Upper lobe of left lung (tissue), 6 donors: ENCODE measurements at regions not wholly inside any gene's neighbourhood (a gene's known extent, or its start where the extent isn't known, plus 50 kb on each side); places are given as distances from the start of the nearest gene placed in this dataset.
A peak's percentile ranks its signal among the peaks of the same experiment; 100 is the strongest.

Experiments used
- ATAC-seq, 2 donors: fragments of 200-7000 bp; cut with Tn5 transposase; one replicate each; pipeline ENCODE4 v1.9.1; 2022; ENCODE audit warnings: mild to moderate bottlenecking in 2 of 2, moderate library complexity in 2 of 2; ENCODE audit not compliant: low FRiP score in 2 of 2
- DNase-seq, 2 donors: peaks; one replicate each; pipeline ENCODE4 v3.0.0-alpha.2; 2019 to 2020
- H3K27ac ChIP-seq, 4 donors: fragments of 200-600 bp; sonication (generic); one replicate each; pipeline ENCODE4 v1.5.1; 2016 to 2019
- H3K27me3 ChIP-seq, 4 donors: fragments of 200-600 bp; sonication (generic); one replicate each; pipeline ENCODE4 v1.5.1; 2017 to 2019
- H3K36me3 ChIP-seq, 4 donors: fragments of 200-600 bp; sonication (generic); one replicate each; pipeline ENCODE4 v1.5.1; 2016 to 2019
- H3K4me1 ChIP-seq, 4 donors: fragments of 200-600 bp; sonication (generic); one replicate each; pipeline ENCODE4 v1.5.1; 2018 to 2019
- H3K4me3 ChIP-seq, 4 donors: fragments of 200-600 bp; sonication (generic); one replicate each; pipeline ENCODE4 v1.5.1; 2017 to 2019; ENCODE audit warnings: mild to moderate bottlenecking in 2 of 4, moderate library complexity in 1 of 4
- H3K9me3 ChIP-seq, 4 donors: fragments of 200-600 bp; sonication (generic); one replicate each; pipeline ENCODE4 v1.5.1; 2018 to 2019
- EP300 ChIP-seq, 4 donors: sonication (generic); formaldehyde crosslinking; IDR thresholded peaks; one replicate each; pipeline ENCODE4 v1.5.1; 2017; ENCODE audit warnings: antibody characterized with exemption in 4 of 4, control low read depth in 2 of 4
- POLR2A ChIP-seq, 4 donors: fragments of 450-650 bp; IDR thresholded peaks; one replicate each; pipeline ENCODE4 v1.5.1; 2016 to 2017; ENCODE audit warnings: antibody characterized with exemption in 4 of 4, mild to moderate bottlenecking in 2 of 4
- POLR2AphosphoS5 ChIP-seq, 2 donors: sonication (generic); formaldehyde crosslinking; IDR thresholded peaks; one replicate each; pipeline ENCODE4 v1.5.1; 2017; ENCODE audit warnings: antibody characterized with exemption in 2 of 2
- WGBS, 2 donors: methylation state at CpG; one replicate each; pipeline ENCODE4 v1.1.5; 2017 to 2018; 5-methylcytosine and 5-hydroxymethylcytosine counted together
- TF ChIP-seq, protein P1 (sequence below), 6 experiments: fragments of 450-650 bp in 4 of 6; fragments of 200-600 bp in 2 of 6; sonication (generic) in 2 of 6; IDR thresholded peaks; one replicate each; pipeline ENCODE4 v1.5.1; 2016 to 2019; ENCODE audit warnings: antibody characterized with exemption in 6 of 6
- donor health status: DM: no; HTN: no; CAD: no; lungs with moderate emphysema.
- donor health status: DM: no; HTN: yes; CAD: no; lungs with severe emphysema.

DNA sequence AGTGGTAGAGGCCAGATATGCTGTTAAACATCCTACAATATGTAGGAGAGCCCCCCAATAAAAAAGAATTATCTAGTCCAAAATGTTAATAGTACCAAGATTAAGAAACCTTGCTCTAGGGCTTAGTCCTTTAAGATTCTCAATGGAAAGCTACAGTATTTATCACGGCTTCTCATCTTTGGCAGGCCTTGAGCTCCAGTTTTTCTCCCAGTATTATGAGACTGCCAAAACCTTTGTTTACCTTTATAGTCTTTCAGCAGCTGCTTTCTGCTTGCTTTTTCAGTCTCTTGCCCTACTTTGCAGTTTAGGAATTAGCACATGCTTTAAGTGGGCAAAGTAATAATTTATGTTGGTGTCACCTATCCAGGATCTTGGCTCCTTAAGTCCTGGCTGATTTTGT, 59.7 kb downstream of the NHLRC1 start:
- H3K27ac ChIP-seq, result no peak overlapping the region
- H3K4me1 ChIP-seq, result no peaks in the 10 kb centered on the region
- no peaks in the 10 kb centered on the region for H3K27me3 ChIP-seq
- DNase-seq (no peak), ATAC-seq (no peak)
- TF ChIP-seq POLR2AphosphoS5 (IDR thresholded peaks at IDR 0.05), result no peak
- TF ChIP-seq POLR2A (IDR thresholded peaks at IDR 0.05), result no peak
- no peak for TF ChIP-seq EP300 (IDR thresholded peaks at IDR 0.05)
- TF ChIP-seq, protein P1, sequence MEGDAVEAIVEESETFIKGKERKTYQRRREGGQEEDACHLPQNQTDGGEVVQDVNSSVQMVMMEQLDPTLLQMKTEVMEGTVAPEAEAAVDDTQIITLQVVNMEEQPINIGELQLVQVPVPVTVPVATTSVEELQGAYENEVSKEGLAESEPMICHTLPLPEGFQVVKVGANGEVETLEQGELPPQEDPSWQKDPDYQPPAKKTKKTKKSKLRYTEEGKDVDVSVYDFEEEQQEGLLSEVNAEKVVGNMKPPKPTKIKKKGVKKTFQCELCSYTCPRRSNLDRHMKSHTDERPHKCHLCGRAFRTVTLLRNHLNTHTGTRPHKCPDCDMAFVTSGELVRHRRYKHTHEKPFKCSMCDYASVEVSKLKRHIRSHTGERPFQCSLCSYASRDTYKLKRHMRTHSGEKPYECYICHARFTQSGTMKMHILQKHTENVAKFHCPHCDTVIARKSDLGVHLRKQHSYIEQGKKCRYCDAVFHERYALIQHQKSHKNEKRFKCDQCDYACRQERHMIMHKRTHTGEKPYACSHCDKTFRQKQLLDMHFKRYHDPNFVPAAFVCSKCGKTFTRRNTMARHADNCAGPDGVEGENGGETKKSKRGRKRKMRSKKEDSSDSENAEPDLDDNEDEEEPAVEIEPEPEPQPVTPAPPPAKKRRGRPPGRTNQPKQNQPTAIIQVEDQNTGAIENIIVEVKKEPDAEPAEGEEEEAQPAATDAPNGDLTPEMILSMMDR (IDR thresholded peaks at IDR 0.05), result no peak
- H3K9me3 ChIP-seq, result no peaks in the 10 kb centered on the region
- 35 to 44% methylated on average over 1 of the region's 1 CpG for WGBS, 2 donors
- no peaks in the 10 kb centered on the region for H3K36me3 ChIP-seq
- H3K4me3 ChIP-seq, result no peak overlapping the region

DNA sequence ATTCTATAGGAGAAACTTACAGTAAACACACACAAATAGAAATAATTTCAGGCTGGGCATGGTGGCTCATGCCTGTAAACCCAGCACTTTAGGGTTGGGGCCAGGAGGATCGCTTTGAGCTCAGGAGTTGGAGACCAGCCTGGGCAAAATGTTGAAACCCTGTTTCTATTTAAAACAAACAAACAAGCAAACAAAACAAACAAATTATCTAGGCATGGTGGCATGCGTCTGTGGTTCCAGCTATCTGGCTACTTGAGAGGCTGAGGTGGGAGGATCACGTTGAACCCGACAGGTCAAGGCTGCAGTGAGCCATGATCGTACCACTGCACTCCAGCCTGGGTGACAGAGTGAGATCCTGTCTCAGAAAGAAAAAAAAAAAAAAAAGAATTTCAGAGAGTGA, 64.0 kb downstream of the NHLRC1 start:
- H3K27ac ChIP-seq, result no peak overlapping the region
- H3K4me1 ChIP-seq, result peaks cover 0 to 8% (median 3%) of the 10 kb centered on the region in 4 donors
- 70 to 80% methylated on average over 5 of the region's 5 CpGs for WGBS, 2 donors
- no peaks in the 10 kb centered on the region for H3K27me3 ChIP-seq
- TF ChIP-seq POLR2AphosphoS5 (IDR thresholded peaks at IDR 0.05) (no peak), POLR2A (IDR thresholded peaks at IDR 0.05) (no peak), EP300 (IDR thresholded peaks at IDR 0.05) (no peak)
- TF ChIP-seq, protein P1 (IDR thresholded peaks at IDR 0.05), result no peak
- no peak overlapping the region for H3K4me3 ChIP-seq
- DNase-seq, result no peak
- H3K36me3 ChIP-seq, result no peaks in the 10 kb centered on the region
- no peak for ATAC-seq
- no peaks in the 10 kb centered on the region for H3K9me3 ChIP-seq

DNA sequence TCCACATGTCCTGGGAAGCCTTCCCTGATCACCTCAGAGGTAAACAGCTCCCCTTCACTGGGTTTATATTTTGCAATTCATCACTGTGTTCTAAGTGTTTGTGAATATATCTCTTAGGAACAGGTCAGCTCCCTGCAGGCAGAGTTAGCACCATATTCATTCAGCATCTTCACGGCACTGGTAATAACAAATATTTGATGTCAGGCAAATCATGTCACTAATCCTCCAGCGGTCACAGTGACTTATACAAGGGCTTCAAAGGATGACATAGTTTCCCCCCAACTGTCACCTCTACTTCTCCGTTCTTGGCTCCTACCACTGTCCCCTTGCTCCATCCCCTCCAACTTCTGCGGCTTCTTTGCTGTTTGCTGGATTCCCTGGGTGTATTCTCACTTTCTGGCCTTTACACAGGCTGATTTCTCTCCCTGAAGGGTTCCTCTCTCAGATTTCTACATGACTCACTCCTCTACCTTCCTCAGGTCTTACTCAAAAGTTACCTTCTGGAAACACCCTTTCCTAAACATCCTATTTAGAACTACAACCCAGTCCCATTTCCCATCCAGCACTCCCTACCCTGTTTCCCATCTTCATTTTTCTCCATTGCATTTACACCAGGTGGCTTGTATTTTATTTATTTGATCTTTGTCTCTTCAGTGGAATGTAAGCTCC, 66.6 kb downstream of the NHLRC1 start:
- TF ChIP-seq EP300 (IDR thresholded peaks at IDR 0.05) (no peak), POLR2A (IDR thresholded peaks at IDR 0.05) (no peak), POLR2AphosphoS5 (IDR thresholded peaks at IDR 0.05) (no peak)
- TF ChIP-seq, protein P1 (IDR thresholded peaks at IDR 0.05), result no peak
- H3K27me3 ChIP-seq, result no peaks in the 10 kb centered on the region
- ATAC-seq (no peak), DNase-seq (no peak)
- H3K27ac ChIP-seq, result no peak overlapping the region
- peaks cover 0 to 10% (median 4%) of the 10 kb centered on the region in 4 donors for H3K4me1 ChIP-seq
- H3K36me3 ChIP-seq, result no peaks in the 10 kb centered on the region
- no peaks in the 10 kb centered on the region for H3K9me3 ChIP-seq
- no peak overlapping the region for H3K4me3 ChIP-seq
- WGBS, 2 donors, result 91 to 96% methylated on average over 4 of the region's 4 CpGs

DNA sequence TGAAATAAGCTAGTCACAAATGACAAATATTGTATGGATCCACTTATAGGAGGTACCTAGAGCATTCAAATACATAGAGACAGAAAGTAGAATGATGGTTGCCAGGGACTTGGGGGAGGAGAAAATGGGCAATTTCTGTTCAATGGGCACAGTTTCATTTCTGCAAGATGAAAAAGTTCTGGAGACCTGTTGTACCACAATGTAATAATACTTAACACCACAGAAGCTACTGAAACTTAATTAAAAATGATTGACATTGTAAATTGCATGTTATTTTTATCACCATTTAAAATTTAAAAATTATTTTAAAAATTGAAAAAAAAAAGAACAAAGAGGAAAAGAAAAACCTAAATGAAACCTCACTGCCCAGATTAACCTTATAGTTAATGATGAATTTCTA, 67.4 kb downstream of the NHLRC1 start:
- TF ChIP-seq EP300 (IDR thresholded peaks at IDR 0.05) (no peak), POLR2A (IDR thresholded peaks at IDR 0.05) (no peak)
- Histone ChIP-seq H3K9me3 (no peaks in the 10 kb centered on the region), H3K27me3 (no peaks in the 10 kb centered on the region), H3K36me3 (no peaks in the 10 kb centered on the region), H3K4me1 (peaks cover 0 to 10% (median 4%) of the 10 kb centered on the region in 4 donors), H3K27ac (no peak overlapping the region), H3K4me3 (no peak overlapping the region)
- ATAC-seq, result no peak
- DNase-seq, result no peak

DNA sequence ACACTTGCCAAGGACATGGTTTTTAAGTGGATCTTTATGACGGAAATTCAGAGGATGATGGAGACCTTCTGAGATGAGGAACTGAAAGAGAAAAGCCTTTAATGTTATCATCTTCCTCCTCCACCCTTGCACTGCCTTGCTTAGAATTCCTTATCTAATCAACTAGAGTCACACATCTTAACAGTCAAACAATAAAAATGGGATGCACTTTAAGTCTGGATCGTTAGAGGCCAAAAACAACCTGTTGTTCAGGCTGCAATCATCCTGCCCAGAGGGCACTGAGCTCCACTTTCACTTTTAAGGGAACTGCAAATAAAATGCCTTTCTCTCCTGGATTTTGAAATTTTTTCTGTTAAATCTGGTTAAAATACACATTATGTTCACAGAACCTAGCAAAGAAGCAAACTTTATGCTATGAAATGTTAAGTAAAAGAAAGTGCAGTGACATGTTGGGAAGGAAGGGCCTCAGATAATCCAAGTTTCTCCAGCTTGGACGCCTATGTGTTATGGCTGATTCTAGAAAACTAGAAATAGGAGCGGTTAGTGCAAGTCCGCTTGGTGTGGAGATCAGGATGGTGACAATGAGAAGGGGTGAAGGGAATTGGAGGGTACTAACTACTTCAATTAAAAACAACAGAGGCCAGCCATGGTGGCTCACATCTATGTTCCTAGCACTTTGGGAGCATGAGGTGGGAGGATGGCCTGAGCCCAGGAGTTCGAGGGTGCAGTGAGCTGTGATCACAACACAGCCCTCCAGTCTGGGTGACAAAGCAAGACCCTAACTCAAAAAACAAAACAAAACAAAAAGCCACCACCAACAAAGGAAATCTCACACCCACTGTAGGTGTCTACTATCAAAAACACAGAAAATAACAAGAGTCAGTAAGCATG, 66.4 kb upstream of the KIF13A start:
- H3K4me3 ChIP-seq, result peak overlapping the region in 2 of 4 donors; percentile 6 to 15
- TF ChIP-seq POLR2A (IDR thresholded peaks at IDR 0.05) (no peak), EP300 (IDR thresholded peaks at IDR 0.05) (no peak), POLR2AphosphoS5 (IDR thresholded peaks at IDR 0.05) (no peak)
- TF ChIP-seq, protein P1 (IDR thresholded peaks at IDR 0.05), result no peak
- peaks cover 0 to 10% (median 4%) of the 10 kb centered on the region in 4 donors for H3K4me1 ChIP-seq
- H3K9me3 ChIP-seq, result no peaks in the 10 kb centered on the region
- 68 to 73% methylated on average over 6 of the region's 6 CpGs for WGBS, 2 donors
- peak overlapping the region; percentile 33 to 61 (median 50) for H3K27ac ChIP-seq
- no peaks in the 10 kb centered on the region for H3K36me3 ChIP-seq
- H3K27me3 ChIP-seq, result no peaks in the 10 kb centered on the region
- ATAC-seq (peak in 1 of 2 donors; percentile 32), DNase-seq (no peak)
